ENCODE measurements at regions not wholly inside any gene's neighbourhood (a gene's known extent, or its start where the extent isn't known, plus 50 kb on each side); places are given as distances from the start of the nearest gene placed in this dataset.

GRCh38 chr7:25622695-25623094 lies 394.4 kb upstream of the NPVF start:
- DNase-seq (ENCODE audit: low spot score): no peak
- TF ChIP-seq CTCF (conservative IDR thresholded peaks at IDR 0.05; ENCODE audit: low read depth): no peak
- ChIA-PET POLR2A (ENCODE audit: low non-redundant PET) (no interaction called here), CTCF (interaction anchor here (0.9 kb wide), 1 partner anchor 16 kb away, joined by 3 read pairs; no protein-coding TSS in a partner anchor)
- H3K27ac ChIP-seq: no peak overlapping the region

- POLR2A ChIA-PET (ENCODE audit: low non-redundant PET): no interaction called here
- no peak for TF ChIP-seq CTCF (conservative IDR thresholded peaks at IDR 0.05; ENCODE audit: low read depth)
- CTCF ChIA-PET: no interaction called here
- peak; percentile 42 for DNase-seq (ENCODE audit: low spot score)
- no peak overlapping the region for H3K27ac ChIP-seq
Observed at GRCh38 chr7:25624051-25624450, 395.8 kb upstream of the NPVF start.

GRCh38 chr7:25624833-25625232 lies 396.5 kb upstream of the NPVF start:
- DNase-seq (ENCODE audit: low spot score): no peak
- no peak for TF ChIP-seq CTCF (conservative IDR thresholded peaks at IDR 0.05; ENCODE audit: low read depth)
- ChIA-PET POLR2A (ENCODE audit: low non-redundant PET) (no interaction called here), CTCF (no interaction called here)
- no peak overlapping the region for H3K27ac ChIP-seq

DNA sequence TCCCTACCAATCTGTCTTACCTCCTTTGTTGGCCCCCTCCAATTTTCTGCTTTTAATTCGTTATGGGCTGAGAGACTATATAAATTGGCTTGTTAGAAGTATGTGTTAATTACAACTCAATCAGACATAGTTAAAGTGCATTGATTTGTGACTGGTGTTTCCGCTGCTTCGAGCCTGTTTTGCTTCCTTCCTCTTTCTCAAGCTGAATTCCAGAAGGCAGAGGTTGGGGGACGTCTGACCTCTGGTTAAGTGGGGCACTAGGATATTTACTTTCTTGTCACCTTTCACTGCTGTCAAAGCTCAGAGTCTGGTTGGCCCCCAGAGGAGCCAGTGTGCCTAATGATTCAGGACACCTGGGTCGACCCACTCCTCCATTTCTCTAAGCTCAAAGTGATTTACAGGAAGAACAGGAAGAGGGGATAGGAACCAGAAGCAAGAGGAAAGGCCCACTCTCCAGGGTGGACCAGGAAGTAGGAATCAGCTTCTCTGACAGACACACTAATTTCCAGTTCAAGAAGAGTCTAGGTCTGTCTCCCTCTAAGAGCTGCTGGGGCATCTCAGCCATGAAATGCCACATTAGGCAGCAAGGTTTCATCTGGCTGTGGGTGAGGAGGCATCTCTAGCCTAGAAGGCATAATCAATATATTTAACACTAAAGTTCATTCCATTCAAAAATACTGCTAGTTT lies 397.2 kb upstream of the NPVF start:
- POLR2A ChIA-PET (ENCODE audit: low non-redundant PET): no interaction called here
- TF ChIP-seq CTCF (conservative IDR thresholded peaks at IDR 0.05; ENCODE audit: low read depth): no peak
- H3K27ac ChIP-seq: no peak overlapping the region
- CTCF ChIA-PET: interaction anchor here (0.5 kb wide), 1 partner anchor 147 kb away, joined by 3 read pairs; no protein-coding TSS in a partner anchor
- no peak for DNase-seq (ENCODE audit: low spot score)

DNA sequence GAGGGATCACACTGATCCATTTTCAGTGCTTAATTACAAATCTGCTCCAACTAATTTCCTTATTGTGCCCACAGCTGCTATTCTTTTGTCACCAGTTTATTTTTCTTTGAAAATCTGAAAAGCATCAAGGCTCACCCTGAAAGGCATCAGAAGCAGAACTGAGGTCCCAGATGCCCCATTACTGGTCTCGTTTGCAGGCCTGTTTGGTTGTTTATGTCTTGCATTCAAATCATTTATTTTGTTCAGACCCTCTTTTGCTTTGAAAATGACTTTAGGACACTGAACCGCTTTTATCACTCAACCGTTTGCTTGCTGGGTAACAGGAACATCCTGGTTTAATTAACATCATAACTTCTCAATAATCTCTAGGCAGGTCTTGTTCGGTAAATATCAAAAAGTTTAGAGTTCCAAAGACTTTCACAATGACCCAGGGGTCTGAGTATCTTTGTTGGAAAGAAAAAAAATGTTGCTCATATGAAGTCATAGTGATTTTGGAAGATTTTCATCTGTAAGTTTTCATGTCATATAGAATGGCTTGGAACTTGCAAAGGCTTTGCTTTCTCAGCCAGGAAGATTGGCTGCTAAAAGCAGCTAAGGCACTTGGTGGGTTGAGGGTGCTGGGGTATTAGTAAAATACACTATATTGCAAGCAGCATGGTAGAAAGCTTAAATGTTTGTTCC lies 398.3 kb upstream of the NPVF start:
- no peak for DNase-seq (ENCODE audit: low spot score)
- POLR2A ChIA-PET (ENCODE audit: low non-redundant PET): no interaction called here
- CTCF ChIA-PET: no interaction called here
- no peak overlapping the region for H3K27ac ChIP-seq
- TF ChIP-seq CTCF (conservative IDR thresholded peaks at IDR 0.05; ENCODE audit: low read depth): no peak

DNA sequence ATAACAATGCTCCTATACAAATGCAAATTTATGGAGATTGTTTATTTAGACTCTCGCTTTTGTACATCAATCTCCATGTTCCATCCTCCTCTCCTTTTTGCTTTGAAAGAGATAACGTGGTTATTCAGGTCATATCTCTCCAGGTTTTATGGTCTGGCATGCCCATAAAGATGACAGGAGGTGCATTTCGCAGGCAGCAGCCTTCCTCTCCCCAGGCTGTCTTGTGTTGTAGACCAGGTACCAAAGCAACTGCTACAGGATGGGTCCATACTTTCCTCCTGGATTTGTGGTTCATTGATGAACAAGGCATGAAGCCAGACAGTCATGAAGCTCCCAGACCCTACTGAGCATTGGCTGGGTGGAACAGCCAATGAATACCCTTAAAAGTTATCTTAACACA lies 400.2 kb upstream of the NPVF start:
- CTCF ChIA-PET: no interaction called here
- H3K27ac ChIP-seq: no peak overlapping the region
- POLR2A ChIA-PET (ENCODE audit: low non-redundant PET): no interaction called here
- no peak for TF ChIP-seq CTCF (conservative IDR thresholded peaks at IDR 0.05; ENCODE audit: low read depth)
- no peak for DNase-seq (ENCODE audit: low spot score)

Data from RWPE1 (cell line).